ENCODE measurements at regions not wholly inside any gene's neighbourhood (a gene's known extent, or its start where the extent isn't known, plus 50 kb on each side); places are given as distances from the start of the nearest gene placed in this dataset.

DNA sequence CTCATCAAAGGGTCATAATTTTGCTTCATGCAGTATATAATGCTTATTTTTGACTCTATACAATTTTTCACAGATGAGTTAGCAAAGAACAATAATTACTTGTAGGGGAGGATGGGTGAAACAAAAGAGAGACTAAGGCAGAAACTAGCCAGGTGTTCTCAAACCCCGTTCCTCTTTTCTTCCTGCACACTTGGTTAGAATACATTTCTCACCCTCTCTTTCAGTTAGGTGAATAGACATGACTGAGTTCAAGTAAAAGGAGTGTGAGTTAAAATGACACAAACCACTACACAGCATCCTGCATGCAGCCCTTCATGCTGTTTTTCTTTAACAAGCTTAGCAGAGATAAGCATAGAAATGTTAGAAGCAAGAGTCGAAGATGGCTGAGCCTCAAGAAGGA lies 922.2 kb downstream of the TBL1XR1 start:
- Histone ChIP-seq H3K4me1 (ENCODE audit: control insufficient read depth, extremely low read depth, insufficient read depth, low read length) (peaks cover 5% of the 10 kb centered on the region), H4K20me1 (ENCODE audit: control insufficient read depth, extremely low read depth, insufficient read depth, low read length) (no peaks in the 10 kb centered on the region), H3K9ac (ENCODE audit: control insufficient read depth, extremely low read depth, insufficient read depth, low read length) (no peak overlapping the region), H2AFZ (ENCODE audit: control insufficient read depth, low read length) (no peak overlapping the region), H3K36me3 (ENCODE audit: control insufficient read depth in 2 of 2, extremely low read depth in 1 of 2, insufficient read depth in 2 of 2, low read length in 2 of 2) (no peaks in the 10 kb centered on the region), H3K27ac (ENCODE audit: control insufficient read depth, insufficient read depth, low read length) (no peak overlapping the region), H3K27me3 (ENCODE audit: control insufficient read depth, extremely low read depth, insufficient read depth, low read length) (no peaks in the 10 kb centered on the region), H3K4me2 (ENCODE audit: control insufficient read depth, extremely low read depth, insufficient read depth, low read depth, low read length) (no peak overlapping the region), H3K9me3 (ENCODE audit: control insufficient read depth, low read depth, low read length) (no peaks in the 10 kb centered on the region), H3K79me2 (ENCODE audit: control insufficient read depth, insufficient read depth, low read length) (no peaks in the 10 kb centered on the region), H3K4me3 (ENCODE audit: control insufficient read depth in 2 of 3, extremely low read depth in 1 of 3, insufficient read depth in 2 of 3, low read depth in 1 of 3, low read length in 3 of 3) (no peak overlapping the region), H3K9me1 (ENCODE audit: control insufficient read depth, extremely low read depth, insufficient read depth, low read length) (no peaks in the 10 kb centered on the region)
- dilution Hi-C loops (cut with MboI; ENCODE audit: extremely low pct_ligation_motif_present, low sequenced_read_pairs): no loop called here
- TF ChIP-seq, protein P1, sequence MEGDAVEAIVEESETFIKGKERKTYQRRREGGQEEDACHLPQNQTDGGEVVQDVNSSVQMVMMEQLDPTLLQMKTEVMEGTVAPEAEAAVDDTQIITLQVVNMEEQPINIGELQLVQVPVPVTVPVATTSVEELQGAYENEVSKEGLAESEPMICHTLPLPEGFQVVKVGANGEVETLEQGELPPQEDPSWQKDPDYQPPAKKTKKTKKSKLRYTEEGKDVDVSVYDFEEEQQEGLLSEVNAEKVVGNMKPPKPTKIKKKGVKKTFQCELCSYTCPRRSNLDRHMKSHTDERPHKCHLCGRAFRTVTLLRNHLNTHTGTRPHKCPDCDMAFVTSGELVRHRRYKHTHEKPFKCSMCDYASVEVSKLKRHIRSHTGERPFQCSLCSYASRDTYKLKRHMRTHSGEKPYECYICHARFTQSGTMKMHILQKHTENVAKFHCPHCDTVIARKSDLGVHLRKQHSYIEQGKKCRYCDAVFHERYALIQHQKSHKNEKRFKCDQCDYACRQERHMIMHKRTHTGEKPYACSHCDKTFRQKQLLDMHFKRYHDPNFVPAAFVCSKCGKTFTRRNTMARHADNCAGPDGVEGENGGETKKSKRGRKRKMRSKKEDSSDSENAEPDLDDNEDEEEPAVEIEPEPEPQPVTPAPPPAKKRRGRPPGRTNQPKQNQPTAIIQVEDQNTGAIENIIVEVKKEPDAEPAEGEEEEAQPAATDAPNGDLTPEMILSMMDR (optimal IDR thresholded peaks at IDR 0.05 in 1 of 3, IDR thresholded peaks at IDR 0.05 in 1 of 3, conservative IDR thresholded peaks at IDR 0.05 in 1 of 3; ENCODE audit: extremely low read depth in 1 of 3, insufficient read depth in 2 of 3, low read length in 3 of 3): no peak
- no peak for TF ChIP-seq EZH2 (IDR thresholded peaks at IDR 0.05; ENCODE audit: low read length)
- FAIRE-seq (no peak), DNase-seq (ENCODE audit: low read depth, low spot score) (no peak)

DNA sequence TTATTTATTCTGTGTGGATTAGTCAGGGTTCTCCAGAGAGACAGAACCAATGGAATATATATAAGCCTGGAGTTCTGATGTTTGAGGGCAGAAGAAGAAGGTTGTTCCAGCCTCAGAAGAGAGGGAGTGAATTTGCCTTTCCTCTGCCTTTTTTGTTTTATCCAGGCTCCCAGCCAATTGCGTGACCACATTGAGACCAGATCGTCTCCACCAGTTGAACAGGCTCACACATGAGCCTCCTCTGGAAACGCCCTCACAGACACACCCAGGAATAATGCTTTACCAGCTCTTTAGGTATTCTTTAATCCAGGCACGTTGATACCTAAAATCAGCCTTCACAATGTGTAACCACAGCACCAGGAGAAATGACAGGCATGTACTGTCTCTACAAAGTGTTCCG lies 923.1 kb downstream of the TBL1XR1 start:
- FAIRE-seq (peak; percentile 13), DNase-seq (ENCODE audit: low read depth, low spot score) (no peak)
- Histone ChIP-seq H3K4me3 (ENCODE audit: control insufficient read depth in 2 of 3, extremely low read depth in 1 of 3, insufficient read depth in 2 of 3, low read depth in 1 of 3, low read length in 3 of 3) (no peak overlapping the region), H3K27me3 (ENCODE audit: control insufficient read depth, extremely low read depth, insufficient read depth, low read length) (no peaks in the 10 kb centered on the region), H3K27ac (ENCODE audit: control insufficient read depth, insufficient read depth, low read length) (no peak overlapping the region), H4K20me1 (ENCODE audit: control insufficient read depth, extremely low read depth, insufficient read depth, low read length) (no peaks in the 10 kb centered on the region), H3K36me3 (ENCODE audit: control insufficient read depth in 2 of 2, extremely low read depth in 1 of 2, insufficient read depth in 2 of 2, low read length in 2 of 2) (no peaks in the 10 kb centered on the region), H3K9me3 (ENCODE audit: control insufficient read depth, low read depth, low read length) (no peaks in the 10 kb centered on the region), H3K4me1 (ENCODE audit: control insufficient read depth, extremely low read depth, insufficient read depth, low read length) (peaks cover 5% of the 10 kb centered on the region), H2AFZ (ENCODE audit: control insufficient read depth, low read length) (no peak overlapping the region), H3K9me1 (ENCODE audit: control insufficient read depth, extremely low read depth, insufficient read depth, low read length) (no peaks in the 10 kb centered on the region), H3K79me2 (ENCODE audit: control insufficient read depth, insufficient read depth, low read length) (no peaks in the 10 kb centered on the region), H3K9ac (ENCODE audit: control insufficient read depth, extremely low read depth, insufficient read depth, low read length) (no peak overlapping the region), H3K4me2 (ENCODE audit: control insufficient read depth, extremely low read depth, insufficient read depth, low read depth, low read length) (no peak overlapping the region)
- dilution Hi-C loops (cut with MboI; ENCODE audit: extremely low pct_ligation_motif_present, low sequenced_read_pairs): no loop called here
- TF ChIP-seq, protein P1 (optimal IDR thresholded peaks at IDR 0.05 in 1 of 3, IDR thresholded peaks at IDR 0.05 in 1 of 3, conservative IDR thresholded peaks at IDR 0.05 in 1 of 3; ENCODE audit: extremely low read depth in 1 of 3, insufficient read depth in 2 of 3, low read length in 3 of 3): no peak
- TF ChIP-seq EZH2 (IDR thresholded peaks at IDR 0.05; ENCODE audit: low read length): no peak
